ENCODE measurements at regions not wholly inside any gene's neighbourhood (a gene's known extent, or its start where the extent isn't known, plus 50 kb on each side); places are given as distances from the start of the nearest gene placed in this dataset.

DNA sequence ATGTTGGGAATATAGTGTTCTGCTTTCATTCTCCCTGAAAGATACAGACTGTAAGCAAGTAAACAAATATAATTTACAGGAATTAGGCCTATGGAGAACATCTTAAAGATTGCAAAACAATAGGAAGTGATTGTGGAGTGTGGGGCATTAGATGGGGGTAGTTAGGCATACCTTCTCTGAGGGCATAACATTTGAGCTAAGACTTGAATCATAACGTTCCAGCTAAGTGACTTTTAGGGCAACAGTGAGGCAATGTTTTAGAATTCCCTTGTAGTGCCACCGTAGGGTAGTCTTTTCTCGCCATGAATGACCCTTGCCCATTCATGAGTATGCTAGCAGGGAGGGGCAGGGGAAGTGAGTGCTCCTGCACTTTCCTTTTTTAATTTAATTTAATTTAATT lies 173.3 kb downstream of the SPATA31D1 start:
- DNase-seq = no peak

DNA sequence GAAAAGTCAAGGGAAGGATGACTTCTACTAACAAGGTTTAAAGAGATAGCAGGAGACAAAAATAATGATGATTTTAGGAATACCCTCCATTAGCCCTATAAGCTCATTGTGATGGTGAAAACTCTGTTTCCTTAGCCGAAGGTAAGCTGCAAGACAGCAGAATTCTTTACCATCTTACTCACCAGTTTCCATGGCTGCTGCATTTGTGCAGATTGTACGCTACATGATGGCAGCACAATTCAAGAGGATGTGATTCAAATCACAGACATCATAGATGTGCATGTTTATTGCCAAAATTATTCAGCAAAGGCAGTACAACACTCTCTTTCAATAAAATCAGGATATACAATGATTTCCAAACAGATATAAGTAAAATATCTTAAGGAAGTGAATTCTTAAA lies 175.6 kb downstream of the SPATA31D1 start:
- no peak for DNase-seq

DNA sequence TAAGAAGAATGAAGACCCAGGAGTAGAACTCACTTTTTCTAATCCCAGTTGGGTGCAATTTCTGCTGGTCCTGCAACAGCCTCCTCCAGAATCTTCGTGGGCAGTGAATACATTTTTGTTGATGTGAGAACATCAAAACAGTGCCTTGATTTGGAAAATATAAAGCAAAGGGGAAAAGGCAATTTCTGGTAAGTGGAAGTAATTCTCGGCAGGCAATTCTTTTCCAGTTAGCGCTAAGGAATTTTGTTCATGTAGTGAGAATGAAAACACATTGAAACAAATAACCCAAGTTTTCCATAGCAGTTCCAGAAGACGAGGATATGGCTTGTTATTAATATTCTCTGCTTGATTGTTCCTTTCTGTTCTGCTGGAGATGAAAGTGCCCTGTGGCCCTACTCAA lies 178.7 kb downstream of the SPATA31D1 start:
- DNase-seq = no peak

DNA sequence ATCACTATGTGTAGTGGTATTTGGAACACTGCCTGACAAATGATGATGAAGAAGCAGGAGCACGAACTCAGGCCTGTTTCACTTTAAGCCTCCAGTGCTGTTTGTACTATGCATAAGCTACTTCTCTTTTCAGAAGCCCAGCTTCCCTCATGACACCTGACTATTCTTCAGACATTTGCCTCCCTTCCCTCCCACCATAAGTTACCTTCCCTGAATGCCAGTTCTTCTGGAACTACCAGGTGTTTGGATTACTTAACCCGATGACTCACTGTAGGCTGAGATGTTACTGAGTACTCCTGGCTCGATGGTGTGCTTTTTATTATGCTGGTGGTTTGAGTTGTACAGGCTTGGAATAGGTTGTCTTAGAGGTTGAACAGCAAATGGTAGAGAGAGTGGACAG lies 180.0 kb downstream of the SPATA31D1 start:
- DNase-seq = no peak

DNA sequence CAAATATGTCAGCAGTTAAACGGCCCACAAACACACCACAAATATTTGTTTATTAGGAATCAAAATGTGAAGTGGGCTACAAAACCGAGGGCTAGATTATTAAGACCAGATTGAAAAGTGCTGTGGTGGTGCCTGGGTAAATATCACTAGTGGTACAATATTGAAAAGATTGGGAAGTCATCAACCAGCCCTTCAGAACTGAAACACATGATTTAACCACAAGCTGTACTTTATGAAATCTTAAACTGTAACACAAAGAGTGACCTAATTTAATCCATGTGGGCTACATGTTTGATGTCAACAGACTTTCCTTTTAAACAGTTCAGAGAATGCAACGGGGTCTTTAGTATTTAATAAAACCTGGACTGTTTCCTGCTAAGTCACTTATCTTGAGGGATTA lies 182.3 kb downstream of the SPATA31D1 start:
- DNase-seq = no peak

DNA sequence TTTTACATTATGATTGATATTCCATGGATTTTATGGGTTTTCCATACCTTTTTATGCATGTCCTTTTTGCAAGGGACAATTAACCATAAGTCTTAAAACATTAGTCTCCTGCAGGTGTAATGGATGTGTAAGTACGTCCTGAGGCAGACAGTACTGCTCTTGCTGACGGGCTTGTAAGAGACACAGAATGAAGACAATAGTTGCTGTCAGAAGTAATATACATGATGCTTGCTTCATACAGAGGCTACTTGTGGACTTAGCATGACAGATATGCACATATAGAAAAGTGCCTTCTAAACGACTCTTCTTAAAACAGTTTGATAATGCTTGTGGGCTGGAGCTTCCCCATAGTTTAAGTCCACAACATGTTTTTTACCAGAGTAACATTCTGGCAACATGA lies 182.7 kb downstream of the SPATA31D1 start:
- no peak for DNase-seq

DNA sequence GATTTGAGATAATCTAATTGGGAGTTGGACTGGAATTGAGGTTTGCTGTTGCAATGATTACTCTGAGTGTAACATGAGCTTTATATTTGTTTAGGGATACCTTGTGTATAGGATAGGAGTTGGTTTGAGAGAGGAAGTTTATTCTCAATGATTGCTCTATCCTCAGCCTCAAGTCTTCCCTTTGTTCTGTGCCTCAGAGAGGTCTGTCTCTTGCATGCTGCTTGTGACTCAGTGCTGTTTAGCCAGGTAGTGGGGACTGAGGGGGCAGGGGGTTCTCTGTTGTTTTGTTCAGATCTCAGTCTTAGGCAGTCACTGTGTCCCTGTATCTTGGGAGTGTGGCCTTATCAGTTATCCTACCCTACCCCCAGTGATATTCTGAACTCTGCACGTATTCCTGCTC lies 192.1 kb downstream of the SPATA31D1 start:
- DNase-seq = no peak

DNA sequence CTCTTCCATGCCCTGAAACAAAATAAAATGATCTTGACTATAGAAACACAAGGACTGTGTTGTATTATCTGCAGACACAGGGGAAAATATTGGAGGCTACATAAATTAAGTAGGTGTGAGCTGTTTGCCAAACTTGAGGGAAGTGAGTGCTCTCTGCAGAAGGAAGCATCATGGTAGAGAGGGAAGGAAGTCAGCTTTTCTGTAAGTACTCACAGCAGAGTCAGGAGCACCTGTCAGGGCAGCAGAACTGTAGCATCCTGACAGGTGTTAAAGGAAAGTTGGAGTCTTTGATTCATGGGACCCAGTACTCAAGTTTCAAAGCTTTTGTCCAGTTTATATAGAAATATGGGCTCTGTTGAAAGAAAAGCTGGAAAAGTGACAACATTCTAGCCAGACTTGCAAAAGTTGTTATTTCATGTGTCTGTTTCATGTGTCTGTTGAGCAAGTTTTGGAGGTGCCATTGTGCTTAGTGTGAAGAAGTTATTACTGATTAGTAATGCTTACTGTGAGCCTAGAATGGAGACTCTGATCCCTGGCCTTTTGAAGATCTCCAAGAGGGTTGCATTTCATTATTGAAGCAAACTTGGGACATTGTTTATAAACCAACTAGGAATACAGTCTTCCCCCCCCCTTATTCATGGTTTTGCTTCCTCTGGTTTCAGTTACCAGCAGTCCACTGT lies 194.7 kb downstream of the SPATA31D1 start:
- DNase-seq = no peak

DNA sequence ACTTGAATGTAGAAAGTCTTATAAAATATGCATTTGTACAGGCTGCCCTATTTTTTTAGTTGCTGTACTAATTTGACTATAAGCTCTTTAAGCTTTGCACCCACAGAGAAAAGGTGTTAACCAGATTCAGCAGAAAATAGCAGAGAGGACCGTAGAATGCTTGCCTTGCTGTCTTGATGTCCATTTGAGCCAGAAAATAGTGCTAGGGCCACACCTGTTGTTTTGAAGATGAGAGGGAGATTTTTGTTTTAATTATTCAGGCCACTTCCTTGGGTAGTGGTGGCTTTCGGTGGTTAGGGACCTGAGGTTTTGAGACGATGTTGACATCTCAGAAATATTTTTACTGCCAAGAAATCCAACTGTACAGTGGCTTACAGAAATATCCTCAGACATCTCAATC lies 196.0 kb downstream of the SPATA31D1 start:
- no peak for DNase-seq

DNA sequence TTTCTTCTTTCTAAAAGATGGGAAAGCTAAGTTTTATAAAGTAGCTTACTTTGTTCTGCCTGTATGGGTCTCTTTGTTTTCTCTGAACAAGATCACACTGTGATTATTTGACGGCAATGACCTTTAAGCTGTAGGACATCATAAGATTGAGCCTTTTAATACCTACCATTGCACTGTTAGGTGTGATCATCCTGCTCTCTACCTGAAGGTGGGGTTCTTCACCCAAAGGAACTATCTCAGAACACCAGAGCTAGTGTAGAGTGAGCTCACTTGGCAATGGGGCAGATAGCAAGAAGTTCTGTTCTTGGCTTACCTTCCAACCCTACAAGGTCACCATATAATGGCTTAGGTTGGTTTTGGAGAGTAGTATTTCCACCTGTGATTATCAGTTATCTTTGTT lies 200.2 kb downstream of the SPATA31D1 start:
- DNase-seq = no peak

DNA sequence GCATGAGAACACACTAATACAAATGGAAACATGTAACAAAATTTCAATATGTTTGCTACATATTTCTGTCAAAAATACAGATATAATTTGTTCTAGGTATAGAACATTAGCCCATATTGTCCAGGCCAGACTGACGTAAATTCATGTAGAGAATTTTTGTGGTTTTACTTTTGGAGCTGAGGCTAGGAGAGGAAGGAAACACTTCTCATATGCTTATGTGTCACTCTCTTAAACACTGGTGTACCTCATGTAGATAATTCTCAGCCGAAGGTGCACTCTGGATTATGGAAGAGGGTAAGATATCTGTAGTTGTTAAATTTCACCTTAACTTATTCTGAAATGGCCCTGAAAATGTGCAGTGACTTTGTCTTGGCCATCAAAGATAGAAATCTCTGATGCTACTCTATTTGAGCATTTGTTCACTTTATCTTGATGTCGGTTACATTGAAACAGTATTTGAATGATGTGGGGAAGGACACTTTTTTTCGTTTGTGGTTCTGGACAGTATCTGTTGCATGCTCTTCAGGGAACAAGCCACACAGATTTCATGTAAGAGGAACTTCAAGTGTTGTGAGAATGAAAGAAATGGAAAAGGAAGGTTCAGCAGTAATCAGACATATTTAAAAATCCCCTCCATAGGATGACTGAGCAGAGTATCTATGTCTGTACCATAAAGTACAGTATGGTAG lies 202.7 kb downstream of the SPATA31D1 start:
- DNase-seq = no peak

DNA sequence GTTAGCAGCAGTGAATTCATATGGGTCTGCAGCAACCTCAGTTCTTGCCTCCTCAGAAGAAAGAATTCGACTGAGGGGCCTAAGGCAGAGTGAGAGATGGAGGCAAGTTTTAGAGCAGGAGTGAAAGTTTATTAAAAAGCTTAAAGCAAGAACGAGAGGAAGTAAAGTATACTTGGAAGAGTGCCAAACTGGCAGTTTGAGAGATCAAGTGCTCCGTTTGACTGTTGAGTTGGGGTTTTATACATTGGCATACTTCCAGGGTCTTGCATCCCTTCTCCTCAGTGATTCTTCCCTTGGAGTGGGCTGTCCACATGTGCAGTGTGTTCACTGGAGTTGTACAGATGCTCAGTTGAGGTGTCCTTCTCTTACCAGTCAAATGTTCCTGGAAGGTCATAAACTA lies 203.6 kb downstream of the SPATA31D1 start:
- no peak for DNase-seq

DNA sequence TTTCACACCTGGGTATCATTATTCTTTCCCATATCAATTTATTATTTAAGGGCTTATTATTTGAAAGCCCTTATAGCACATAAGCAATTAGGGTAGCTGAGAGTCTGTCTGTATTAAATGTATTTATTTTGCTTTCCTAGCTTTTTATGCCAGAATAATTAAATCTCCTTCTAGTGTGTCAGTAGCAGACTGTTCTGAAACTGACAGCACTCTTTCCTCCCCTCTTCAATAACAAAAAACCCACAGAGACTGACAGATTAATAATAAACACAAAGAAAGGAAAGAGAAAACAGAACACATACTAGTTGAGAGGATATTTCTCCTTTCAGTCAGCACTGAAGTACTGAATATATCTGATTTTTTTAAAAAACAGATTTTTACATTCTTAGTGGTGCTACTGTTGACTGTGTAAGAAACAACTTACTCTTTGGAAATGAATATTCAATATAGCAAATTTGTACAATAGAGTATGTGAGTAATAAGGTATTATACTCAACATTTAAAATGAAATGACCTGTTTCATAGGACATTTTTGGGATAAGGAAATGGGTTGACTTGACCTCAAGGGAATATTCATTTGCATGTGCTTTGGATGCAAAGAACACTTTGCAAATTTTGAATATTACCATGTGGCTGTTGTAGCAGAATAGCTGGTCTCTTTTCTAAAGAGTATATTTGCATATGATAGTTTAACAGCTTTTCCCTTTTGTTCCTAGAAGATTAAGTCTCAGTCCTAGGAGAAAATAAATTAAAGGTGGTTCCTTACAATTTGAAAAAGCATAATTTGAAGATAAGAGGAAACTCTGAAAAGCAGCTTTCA lies 208.3 kb downstream of the SPATA31D1 start:
- DNase-seq = no peak

DNA sequence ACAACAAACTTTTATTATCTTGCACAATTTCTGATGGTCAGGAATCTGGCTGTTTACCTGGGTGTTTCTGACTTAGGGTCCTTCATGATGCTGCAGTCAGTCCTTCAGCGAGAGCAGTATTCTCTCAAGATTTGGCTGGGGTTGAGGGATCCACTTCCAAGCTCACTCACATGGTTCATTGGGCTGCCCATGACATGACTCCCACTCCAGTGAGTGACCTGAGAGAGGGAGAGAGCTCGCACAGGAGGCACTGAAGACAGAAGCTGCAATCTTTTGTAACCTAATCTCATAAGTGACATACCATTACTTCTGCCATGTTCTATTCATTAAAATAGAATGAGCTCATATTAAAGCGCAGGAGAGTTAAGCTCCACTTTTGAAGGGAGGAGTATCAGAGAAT lies 212.6 kb downstream of the SPATA31D1 start:
- DNase-seq = no peak

DNA sequence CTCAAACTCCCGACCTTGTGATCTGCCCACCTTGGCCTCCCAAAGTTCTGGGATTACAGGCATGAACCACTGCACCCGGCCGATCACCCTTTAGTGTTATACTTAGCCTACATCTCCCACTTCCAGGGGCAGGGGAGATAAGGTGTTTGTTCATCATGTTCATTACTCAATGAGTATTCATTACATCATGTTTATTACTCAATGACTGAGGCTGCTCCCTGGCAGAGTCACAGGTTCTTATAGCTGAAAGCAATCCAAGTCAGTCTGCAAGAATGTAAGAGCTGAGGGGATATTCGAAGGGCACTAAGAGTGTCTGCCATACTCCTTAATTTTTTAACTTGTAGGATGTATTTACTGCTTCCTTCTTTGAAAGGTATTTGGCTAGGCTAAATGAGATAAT lies 214.2 kb downstream of the SPATA31D1 start:
- no peak for DNase-seq

DNA sequence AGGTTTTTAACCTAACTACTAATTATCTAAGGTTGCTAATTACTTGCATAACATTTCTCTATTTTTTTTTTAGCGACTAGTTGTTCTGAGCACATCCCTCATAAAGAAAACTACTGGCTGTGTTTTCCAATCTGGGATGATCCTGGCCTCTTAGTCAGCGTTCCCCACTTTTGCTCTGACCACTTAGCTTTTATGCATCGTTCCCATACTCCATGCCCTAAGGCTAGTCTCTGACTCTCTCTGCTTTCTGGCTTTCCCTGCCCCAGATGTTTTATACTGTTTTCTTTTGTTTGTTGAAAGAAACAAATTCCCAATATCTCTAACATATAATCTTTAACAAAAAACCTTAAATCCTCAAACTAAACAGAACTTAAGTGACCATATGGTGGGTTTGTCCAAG lies 217.9 kb downstream of the SPATA31D1 start:
- no peak for DNase-seq

DNA sequence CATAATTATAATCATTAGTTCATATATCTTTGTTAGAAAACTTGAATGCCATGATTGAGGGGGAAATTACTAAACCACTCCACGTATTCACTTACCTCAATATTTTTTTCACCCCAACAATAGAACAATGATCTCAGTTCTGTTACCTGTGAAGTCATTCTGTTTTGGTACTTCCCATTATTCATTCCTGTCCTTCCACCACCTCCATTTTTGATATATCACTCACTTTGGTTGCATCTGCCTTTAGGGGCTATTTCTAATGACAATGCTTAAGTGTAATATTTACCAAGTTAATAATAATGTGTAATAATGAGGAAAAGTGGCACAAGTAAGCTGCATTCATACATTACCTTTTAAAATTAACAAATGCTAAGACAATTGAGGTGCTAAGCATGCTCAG lies 218.4 kb downstream of the SPATA31D1 start:
- no peak for DNase-seq

DNA sequence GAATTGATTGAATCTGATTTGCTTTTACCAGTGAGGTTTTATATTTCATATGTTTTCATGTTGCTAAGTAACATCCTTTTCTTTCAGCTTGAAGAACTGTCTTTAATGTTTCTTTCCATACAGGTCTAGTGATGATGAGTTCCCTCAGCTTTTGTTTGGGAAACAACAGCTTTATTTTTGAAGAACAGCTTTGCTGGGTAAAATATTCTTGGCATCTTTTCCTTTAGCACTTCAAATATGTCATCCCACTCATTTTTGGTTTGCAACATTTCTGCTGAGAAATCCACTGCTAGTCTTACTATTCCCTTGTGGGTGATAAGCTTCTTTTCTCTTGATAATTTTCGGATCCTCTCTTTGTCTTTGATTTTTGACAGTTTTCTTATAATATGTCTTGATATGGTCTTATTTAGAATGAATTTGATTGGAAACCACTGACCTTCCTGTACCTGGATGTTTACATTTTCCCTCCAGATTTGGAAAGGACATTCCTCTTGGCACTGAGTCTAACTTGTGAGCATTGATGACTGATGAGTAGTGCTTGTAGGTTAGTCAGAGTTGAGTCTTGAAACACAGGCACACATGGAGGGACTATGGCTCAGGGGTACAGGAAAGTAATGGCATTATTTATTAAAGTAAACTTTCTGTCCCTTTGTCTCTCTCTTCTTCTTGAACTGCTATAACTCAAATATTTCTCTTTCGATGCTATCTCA lies 220.3 kb downstream of the SPATA31D1 start:
- DNase-seq = no peak

DNA sequence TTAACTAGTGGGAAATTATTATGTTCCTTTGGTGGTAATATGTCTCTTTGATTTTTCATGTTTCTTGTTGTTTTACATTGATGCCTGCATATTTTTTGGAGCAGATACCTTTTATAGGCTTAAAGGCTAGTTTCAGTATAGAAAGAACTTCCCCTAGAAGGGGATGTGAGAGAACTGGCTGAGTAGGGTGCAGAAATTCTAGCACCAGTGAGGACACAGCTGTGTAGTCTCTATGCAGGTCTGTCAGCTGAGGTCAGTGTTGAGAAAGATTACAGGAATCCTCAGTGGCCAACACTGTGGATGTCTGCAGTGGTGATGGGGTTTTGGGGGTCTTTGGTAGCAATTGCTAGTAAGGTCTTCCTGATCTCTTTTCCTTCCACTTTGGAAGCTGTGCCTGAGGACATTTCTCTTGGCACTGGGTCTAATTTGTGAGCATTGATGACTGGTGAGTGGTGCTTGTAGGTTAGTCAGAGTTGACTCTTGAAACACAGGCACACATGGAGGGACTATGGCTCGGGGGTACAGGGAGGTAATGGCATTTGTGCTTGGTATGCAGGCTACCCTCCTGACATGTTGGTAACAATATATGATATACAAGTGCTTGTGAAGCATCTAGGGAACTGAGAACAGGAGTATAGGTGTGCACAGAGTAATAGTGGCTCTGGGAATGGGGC lies 221.4 kb downstream of the SPATA31D1 start:
- no peak for DNase-seq

DNA sequence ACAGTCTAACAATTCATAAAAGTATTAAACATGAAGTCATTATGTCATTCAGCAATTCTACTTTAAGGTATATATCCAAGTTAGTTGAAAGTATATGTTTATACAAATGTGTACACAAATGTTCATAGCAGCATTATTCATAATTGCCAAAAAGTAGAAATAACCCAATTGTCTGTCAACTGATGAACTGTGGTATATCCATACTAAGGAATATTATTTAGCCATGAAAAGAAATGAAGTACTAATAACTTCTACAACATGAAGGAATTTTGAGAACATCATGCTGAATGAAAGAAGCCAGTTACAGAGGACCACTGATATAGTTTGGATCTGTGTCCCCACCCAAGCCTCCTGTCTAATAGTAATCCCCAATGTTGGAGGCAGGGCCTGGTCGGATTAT lies 224.3 kb downstream of the SPATA31D1 start:
- no peak for DNase-seq

DNA sequence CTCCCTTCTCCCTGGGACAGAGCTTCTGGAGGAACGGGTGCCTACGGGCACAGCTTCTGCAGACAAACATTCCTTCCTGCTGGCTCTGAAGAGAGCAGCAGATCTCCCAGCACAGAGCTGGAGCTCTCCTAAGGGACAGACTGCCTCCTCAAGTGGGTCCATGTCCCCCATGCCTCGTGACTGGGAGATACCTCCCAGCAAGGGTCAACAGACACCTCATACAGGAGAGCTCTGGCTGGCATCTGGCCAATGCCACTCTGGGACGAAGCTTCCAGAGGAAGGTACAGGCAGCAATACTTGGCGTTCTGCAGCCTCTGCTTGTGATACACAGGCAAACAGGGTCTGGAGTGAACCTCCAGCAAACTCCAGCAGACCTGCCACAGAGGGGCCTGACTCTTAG lies 227.9 kb downstream of the SPATA31D1 start:
- DNase-seq = no peak

DNA sequence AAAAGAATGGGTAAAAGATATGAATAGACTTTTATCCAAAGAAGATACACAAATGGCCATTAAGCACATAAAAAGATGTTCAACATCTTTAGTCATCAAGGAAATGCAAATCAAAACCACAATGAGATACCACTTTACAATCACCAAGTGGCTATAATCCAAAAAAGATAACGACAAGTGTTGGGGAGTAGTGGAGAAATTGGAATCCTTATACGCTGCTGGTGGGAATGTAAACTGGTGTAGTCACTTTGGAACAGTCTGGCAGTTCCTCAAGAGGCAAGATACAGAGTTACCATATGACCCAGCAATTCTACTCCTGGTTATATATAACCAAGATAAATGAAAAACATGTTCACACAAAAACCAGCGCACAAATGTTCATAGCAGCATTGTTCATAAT lies 234.9 kb downstream of the SPATA31D1 start:
- no peak for DNase-seq

DNA sequence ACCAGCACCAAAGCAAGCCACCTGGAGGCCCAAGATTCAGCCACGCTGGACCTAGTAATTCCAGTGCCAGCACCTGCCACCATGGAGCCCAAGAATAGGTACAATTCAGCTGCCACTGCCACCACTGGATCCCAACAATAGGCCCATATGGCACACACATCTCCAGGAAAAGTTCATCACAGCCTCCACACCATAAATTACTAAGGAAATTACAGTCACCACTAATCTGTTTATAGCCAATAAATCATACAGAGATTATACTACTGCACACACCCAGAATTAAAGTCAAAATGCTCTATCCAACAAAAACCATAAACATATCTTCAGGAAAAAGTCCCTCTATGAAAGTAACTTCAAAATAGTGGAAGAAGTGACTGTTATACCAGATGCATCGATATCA lies 242.8 kb downstream of the SPATA31D1 start:
- DNase-seq = no peak

Measured in CD4-positive, alpha-beta T cell treated with Interferon alpha-2 for 1 hour (primary cell).